OCI-LY7 (cell line): ENCODE measurements at regions not wholly inside any gene's neighbourhood (a gene's known extent, or its start where the extent isn't known, plus 50 kb on each side); places are given as distances from the start of the nearest gene placed in this dataset.

Source experiments
- EZH2phosphoT487 ChIP-seq: fragments of 200-600 bp; sonication (generic); IDR thresholded peaks from 2 replicates; pipeline ENCODE4 v1.6.1; 2018; ENCODE audit warnings: low read depth, borderline replicate concordance, mild to moderate bottlenecking, mixed run types, antibody characterized with exemption, low read length, moderate library complexity, mixed read lengths
- TF ChIP-seq, protein P1 (sequence below): fragments of 200-600 bp; sonication (generic); conservative IDR thresholded peaks from 2 replicates; pipeline ENCODE4 v1.5.1; 2014; ENCODE audit warnings: mild to moderate bottlenecking, antibody characterized with exemption, low read length, moderate library complexity, mixed read lengths

DNA sequence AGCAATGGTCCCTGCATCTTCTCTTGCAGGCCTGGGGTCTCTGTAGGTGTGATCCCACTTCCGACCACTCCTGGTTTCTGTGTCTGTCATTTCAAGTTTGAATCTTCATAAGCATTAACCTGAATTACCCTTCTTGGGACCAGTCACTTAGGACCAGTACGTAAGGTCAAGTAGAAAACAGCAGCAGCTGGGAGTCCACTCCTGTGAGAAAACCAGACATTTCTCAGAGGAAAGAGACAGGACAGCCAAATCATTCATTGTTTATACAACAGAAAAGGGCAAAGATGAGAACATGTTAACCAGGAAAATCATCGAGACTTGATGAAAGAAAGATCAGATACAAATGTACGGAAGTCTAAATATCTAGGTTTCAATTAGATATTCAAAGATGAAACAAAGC is 163.0 kb downstream of the MREG start:
- TF ChIP-seq, protein P1, sequence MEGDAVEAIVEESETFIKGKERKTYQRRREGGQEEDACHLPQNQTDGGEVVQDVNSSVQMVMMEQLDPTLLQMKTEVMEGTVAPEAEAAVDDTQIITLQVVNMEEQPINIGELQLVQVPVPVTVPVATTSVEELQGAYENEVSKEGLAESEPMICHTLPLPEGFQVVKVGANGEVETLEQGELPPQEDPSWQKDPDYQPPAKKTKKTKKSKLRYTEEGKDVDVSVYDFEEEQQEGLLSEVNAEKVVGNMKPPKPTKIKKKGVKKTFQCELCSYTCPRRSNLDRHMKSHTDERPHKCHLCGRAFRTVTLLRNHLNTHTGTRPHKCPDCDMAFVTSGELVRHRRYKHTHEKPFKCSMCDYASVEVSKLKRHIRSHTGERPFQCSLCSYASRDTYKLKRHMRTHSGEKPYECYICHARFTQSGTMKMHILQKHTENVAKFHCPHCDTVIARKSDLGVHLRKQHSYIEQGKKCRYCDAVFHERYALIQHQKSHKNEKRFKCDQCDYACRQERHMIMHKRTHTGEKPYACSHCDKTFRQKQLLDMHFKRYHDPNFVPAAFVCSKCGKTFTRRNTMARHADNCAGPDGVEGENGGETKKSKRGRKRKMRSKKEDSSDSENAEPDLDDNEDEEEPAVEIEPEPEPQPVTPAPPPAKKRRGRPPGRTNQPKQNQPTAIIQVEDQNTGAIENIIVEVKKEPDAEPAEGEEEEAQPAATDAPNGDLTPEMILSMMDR = no peak
- no peak for TF ChIP-seq EZH2phosphoT487
